ENCODE measurements at regions not wholly inside any gene's neighbourhood (a gene's known extent, or its start where the extent isn't known, plus 50 kb on each side); places are given as distances from the start of the nearest gene placed in this dataset.

DNA sequence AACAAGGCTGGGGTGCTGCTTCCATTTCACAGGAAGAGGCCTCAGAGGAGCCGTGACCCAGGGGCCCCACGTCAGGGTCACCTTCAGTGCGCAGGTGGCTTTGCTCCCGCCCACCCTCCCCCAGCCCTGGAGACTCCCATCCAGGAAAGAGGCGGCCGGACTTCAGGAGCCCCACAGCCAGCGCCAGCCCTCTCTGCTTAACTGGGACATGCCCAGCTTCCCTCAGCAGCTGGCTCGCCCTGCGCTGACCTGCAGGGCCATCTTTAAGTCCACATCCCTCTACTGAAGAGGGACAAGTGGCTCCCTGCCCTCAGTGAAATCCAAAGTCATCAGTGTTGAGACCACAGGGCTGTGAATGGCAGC lies 141.9 kb upstream of the PPP2R2D start (continued):
- TF ChIP-seq, protein P1, sequence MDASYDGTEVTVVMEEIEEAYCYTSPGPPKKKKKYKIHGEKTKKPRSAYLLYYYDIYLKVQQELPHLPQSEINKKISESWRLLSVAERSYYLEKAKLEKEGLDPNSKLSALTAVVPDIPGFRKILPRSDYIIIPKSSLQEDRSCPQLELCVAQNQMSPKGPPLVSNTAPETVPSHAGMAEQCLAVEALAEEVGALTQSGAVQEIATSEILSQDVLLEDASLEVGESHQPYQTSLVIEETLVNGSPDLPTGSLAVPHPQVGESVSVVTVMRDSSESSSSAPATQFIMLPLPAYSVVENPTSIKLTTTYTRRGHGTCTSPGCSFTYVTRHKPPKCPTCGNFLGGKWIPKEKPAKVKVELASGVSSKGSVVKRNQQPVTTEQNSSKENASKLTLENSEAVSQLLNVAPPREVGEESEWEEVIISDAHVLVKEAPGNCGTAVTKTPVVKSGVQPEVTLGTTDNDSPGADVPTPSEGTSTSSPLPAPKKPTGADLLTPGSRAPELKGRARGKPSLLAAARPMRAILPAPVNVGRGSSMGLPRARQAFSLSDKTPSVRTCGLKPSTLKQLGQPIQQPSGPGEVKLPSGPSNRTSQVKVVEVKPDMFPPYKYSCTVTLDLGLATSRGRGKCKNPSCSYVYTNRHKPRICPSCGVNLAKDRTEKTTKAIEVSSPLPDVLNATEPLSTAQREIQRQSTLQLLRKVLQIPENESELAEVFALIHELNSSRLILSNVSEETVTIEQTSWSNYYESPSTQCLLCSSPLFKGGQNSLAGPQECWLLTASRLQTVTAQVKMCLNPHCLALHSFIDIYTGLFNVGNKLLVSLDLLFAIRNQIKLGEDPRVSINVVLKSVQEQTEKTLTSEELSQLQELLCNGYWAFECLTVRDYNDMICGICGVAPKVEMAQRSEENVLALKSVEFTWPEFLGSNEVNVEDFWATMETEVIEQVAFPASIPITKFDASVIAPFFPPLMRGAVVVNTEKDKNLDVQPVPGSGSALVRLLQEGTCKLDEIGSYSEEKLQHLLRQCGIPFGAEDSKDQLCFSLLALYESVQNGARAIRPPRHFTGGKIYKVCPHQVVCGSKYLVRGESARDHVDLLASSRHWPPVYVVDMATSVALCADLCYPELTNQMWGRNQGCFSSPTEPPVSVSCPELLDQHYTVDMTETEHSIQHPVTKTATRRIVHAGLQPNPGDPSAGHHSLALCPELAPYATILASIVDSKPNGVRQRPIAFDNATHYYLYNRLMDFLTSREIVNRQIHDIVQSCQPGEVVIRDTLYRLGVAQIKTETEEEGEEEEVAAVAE (CRISPR knock-in tag; IDR thresholded peaks at IDR 0.05; ENCODE audit: borderline replicate concordance): no peak

DNA sequence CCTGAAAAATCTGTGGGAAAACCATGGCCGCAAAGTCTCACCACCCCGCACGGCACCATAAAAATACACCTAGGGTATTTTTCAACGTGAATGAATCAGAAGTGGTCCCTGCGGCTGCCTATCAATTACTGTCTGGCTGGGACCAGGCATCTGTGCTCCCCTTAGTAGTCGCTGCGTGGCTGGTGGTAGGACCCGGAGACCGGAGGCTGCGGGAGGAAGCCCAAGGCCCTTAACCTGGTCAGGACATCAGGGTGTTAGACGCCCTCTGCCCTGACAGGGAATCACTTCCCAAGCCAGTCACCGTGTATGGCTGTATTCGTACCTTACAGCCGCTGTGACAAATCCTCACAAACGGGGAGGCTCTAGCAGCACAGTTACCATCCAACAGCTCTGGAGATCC lies 141.5 kb upstream of the PPP2R2D start:
- H3K4me2 ChIP-seq (ENCODE audit: low read depth, low read length): no peak overlapping the region
- H3K4me3 ChIP-seq (replicated peaks in 1 of 3; ENCODE audit: insufficient read depth in 1 of 3, low read depth in 2 of 3, low read length in 3 of 3): no peak overlapping the region
- H3K36me3 ChIP-seq (replicated peaks in 1 of 2; ENCODE audit: control insufficient read depth in 1 of 2, insufficient read depth in 2 of 2, low read length in 2 of 2): no peaks in the 10 kb centered on the region
- H2AFZ ChIP-seq (ENCODE audit: low read length): no peak overlapping the region
- 78% methylated on average over 6 of the region's 15 CpGs for WGBS (ENCODE audit: low lambda C conversion rate)
- no peak overlapping the region for H3K9ac ChIP-seq (ENCODE audit: insufficient read depth, low read depth, low read length)
- no peak overlapping the region for H3K27ac ChIP-seq (ENCODE audit: extremely low read length, insufficient read depth, low read length)
- in situ Hi-C loops (cut with HindIII; ENCODE audit: extremely low pct_ligation_motif_present, low pct_unique_long_range_greater_than_20kb): no loop called here
- BruUV-seq (replicated peaks): no TSS peak
- H3K27me3 ChIP-seq (ENCODE audit: control insufficient read depth in 1 of 2, insufficient read depth in 2 of 2, low read length in 2 of 2): peaks cover 3 to 10% of the 10 kb centered on the region in 2 experiments; a peak in 4 of 5 replicates
- FAIRE-seq (no peak), DNase-seq (ENCODE audit: low spot score) (no peak), ATAC-seq (no peak)
- CTCF ChIA-PET (ENCODE audit: low intra/inter-chr PET ratio, low total read pairs): no interaction called here
- H3K9me3 ChIP-seq (ENCODE audit: low read length): no peaks in the 10 kb centered on the region
- intact Hi-C loops (cut with micrococcal nuclease; ENCODE audit: unreplicated experiment): no loop called here
- H4K20me1 ChIP-seq (ENCODE audit: insufficient read depth, low read length): no peaks in the 10 kb centered on the region
- H3K79me2 ChIP-seq (ENCODE audit: insufficient read depth, low read length): no peaks in the 10 kb centered on the region
- POLR2A ChIA-PET: no interaction called here
- peaks cover 15% of the 10 kb centered on the region; the same call in 1 of the 2 replicates for H3K4me1 ChIP-seq (ENCODE audit: insufficient read depth, low read length)
- TF ChIP-seq SRSF4 (IDR thresholded peaks at IDR 0.05; ENCODE audit: low read depth, low read length, poor library complexity, severe bottlenecking) (no peak), WIZ (CRISPR knock-in tag; IDR thresholded peaks at IDR 0.05) (no peak), NFIC (IDR thresholded peaks at IDR 0.05; ENCODE audit: low read length) (no peak), AHR (CRISPR knock-in tag; IDR thresholded peaks at IDR 0.05) (no peak), SRY (CRISPR knock-in tag; IDR thresholded peaks at IDR 0.05) (no peak), GFI1 (CRISPR knock-in tag; IDR thresholded peaks at IDR 0.05; ENCODE audit: borderline replicate concordance) (no peak), ZNF225 (CRISPR knock-in tag; IDR thresholded peaks at IDR 0.05) (no peak), ZNF629 (CRISPR knock-in tag; conservative IDR thresholded peaks at IDR 0.05) (no peak), ZNF17 (CRISPR knock-in tag; IDR thresholded peaks at IDR 0.05) (no peak)
- TF ChIP-seq, protein P2, sequence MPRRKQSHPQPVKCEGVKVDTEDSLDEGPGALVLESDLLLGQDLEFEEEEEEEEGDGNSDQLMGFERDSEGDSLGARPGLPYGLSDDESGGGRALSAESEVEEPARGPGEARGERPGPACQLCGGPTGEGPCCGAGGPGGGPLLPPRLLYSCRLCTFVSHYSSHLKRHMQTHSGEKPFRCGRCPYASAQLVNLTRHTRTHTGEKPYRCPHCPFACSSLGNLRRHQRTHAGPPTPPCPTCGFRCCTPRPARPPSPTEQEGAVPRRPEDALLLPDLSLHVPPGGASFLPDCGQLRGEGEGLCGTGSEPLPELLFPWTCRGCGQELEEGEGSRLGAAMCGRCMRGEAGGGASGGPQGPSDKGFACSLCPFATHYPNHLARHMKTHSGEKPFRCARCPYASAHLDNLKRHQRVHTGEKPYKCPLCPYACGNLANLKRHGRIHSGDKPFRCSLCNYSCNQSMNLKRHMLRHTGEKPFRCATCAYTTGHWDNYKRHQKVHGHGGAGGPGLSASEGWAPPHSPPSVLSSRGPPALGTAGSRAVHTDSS (CRISPR knock-in tag; conservative IDR thresholded peaks at IDR 0.05): no peak
- TF ChIP-seq, protein P3, sequence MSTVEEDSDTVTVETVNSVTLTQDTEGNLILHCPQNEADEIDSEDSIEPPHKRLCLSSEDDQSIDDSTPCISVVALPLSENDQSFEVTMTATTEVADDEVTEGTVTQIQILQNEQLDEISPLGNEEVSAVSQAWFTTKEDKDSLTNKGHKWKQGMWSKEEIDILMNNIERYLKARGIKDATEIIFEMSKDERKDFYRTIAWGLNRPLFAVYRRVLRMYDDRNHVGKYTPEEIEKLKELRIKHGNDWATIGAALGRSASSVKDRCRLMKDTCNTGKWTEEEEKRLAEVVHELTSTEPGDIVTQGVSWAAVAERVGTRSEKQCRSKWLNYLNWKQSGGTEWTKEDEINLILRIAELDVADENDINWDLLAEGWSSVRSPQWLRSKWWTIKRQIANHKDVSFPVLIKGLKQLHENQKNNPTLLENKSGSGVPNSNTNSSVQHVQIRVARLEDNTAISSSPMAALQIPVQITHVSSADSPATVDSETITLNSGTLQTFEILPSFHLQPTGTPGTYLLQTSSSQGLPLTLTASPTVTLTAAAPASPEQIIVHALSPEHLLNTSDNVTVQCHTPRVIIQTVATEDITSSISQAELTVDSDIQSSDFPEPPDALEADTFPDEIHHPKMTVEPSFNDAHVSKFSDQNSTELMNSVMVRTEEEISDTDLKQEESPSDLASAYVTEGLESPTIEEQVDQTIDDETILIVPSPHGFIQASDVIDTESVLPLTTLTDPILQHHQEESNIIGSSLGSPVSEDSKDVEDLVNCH (CRISPR knock-in tag; IDR thresholded peaks at IDR 0.05): no peak
